ENCODE measurements at regions not wholly inside any gene's neighbourhood (a gene's known extent, or its start where the extent isn't known, plus 50 kb on each side); places are given as distances from the start of the nearest gene placed in this dataset.
"Not testable (repeated sequence)": the region's sequence is repeated elsewhere in the genome, so short reads cannot be mapped to it uniquely, and the experiment has no call there.

DNA sequence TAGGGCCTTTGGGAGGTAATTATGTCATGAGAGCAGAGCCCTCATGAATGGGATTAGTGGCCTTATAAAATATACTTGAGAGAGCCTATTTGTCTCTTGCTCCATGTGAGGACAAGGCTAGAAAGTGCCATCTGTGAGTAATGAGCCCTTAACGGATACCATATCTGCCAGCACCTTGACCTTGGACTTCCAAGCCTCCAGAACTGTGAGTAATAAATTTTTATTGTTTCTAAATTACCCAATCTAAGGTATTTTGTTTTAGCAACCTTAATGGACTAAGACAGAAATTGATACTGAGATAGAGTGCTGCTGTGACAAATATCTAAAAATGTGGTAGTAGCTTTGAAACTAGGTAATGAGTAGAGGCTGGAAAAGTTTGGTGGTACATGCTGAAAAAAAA, 285.0 kb upstream of the DIPK2B start:
- no peak for DNase-seq (ENCODE audit: low read depth)

DNA sequence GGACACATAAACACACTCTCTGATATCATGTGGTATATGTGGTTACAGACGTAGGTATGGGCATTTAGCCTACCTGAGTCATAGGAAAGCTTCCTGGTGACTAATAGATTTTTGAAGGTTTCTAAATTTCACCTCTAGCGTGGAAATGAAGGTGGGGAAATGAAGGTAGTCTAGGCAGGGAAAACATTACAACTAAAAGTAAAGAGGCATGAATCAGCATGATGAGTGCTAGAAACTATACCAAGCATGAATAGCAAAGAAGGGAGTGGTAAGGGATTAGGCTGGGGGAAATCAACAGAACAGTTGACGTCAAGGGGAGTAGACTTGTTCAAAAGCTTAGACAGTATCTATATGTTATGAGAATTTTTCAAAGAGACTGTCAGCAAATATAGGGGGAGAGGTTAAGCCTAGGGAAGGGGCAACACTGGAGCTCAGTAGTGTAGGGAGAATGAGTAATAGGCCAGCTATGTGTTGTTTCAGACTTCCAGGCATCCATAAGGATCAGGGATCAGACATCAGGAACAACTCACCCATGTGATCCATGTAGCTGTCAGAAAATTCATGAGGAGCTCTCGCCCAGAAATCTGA, 279.3 kb upstream of the DIPK2B start:
- DNase-seq (ENCODE audit: low read depth), result no peak

DNA sequence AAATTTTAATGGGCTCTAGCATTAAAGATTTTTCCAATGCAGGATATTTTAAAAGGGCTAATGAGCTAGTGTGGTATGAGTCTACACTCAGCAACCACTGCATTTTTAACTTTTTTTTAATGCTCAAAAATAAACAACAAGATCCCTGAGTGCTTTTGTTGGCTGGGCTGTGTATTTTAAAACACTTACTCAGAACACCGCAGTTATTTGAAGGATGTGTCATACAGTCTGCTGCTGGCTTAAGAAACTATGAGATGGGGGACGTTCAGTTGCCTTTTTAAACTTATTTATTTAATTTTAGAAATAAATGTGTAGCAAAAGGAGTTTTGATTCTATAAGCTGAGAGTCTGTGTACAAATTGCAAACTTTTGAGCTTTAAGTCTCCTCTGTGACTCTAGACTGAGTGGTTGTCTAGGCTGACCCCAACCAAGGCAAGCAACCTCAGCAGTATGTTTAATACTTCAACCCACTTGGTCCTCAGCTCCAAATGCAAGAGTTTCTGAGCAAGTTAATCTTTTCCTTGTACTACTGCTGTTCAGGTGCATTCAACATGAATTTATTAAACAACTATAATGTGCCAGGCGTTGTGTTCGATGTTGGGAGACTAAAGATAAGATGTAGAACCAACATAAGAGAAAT, 278.6 kb upstream of the DIPK2B start:
- no peak for DNase-seq (ENCODE audit: low read depth)

DNA sequence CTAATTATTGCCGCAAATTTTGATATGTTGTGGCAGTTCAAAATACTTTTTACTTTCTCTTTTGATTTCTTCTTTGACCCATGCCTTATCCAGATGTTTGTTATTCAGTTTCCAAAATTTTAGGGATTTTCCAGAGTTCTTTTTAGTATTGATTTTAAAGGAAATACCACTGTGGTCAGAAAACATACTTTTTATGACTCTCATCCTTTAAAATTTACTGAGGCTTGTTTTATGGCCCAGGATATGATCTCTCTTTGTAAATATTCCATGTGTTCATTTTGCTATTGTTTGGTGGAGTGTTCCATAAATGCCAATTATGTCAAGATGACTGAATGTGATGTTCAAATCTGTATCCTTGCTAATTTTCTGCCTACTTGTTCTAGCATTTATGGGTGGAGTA, 272.3 kb upstream of the DIPK2B start:
- DNase-seq (ENCODE audit: low read depth), result no peak

DNA sequence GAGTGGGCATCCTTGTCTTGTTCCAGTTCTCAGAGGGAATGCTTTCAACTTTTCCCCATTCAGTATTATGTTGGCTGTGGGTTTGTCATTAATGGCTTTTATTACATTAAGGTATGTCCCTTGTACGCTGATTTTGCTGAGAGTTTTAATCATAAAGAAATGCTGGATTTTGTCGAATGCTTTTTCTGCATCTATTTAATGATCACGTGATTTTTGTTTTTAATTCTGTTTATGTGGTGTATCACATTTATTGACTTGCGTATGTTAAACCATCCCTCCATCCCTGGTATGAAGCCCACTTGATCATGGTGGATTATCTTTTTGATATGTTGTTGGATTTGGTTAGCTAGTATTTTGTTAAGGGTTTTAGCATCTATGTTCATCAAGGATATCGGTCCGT, 266.9 kb upstream of the DIPK2B start:
- not testable (repeated sequence) for DNase-seq (ENCODE audit: low read depth)

DNA sequence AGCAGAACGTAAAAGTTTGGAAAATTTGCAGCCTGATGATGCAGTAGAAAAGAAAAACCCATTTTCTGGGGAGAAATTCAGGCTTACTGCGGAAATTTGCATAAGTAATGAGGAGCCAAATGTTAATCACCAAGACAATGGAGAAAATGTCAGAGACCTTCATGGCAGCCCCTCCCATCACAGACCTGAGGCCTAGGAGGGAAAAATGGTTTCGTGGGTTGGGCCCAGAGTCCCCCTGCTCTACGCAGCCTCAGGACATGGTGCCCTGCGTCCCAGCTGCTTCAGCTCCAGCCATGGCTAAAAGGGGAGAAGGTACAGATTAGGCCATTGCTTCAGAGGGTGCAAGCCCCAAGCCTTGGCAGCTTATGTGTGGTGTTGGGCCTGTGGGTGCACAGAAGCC, 255.1 kb upstream of the DIPK2B start:
- DNase-seq (ENCODE audit: low read depth), result not testable (repeated sequence)

DNA sequence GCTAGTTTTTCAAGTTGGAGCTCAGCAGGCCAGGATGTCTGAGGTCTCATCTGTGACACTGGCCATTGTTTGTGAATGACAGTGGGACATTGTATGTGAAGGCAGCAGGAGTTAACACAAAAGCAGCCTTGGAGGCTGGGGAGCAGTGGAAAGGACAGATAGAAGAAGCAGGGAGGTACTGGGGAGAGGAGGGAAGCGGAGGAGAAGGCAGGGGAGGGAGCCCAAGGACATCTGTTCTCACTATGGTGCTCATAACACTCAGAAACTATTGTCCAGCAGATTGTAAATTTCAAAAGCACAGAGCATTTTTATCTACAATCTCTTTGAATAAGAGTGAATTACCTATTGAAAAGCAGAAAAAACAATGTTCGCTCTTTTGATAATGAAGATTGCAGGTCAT, 253.6 kb upstream of the DIPK2B start:
- DNase-seq (ENCODE audit: low read depth), result no peak

DNA sequence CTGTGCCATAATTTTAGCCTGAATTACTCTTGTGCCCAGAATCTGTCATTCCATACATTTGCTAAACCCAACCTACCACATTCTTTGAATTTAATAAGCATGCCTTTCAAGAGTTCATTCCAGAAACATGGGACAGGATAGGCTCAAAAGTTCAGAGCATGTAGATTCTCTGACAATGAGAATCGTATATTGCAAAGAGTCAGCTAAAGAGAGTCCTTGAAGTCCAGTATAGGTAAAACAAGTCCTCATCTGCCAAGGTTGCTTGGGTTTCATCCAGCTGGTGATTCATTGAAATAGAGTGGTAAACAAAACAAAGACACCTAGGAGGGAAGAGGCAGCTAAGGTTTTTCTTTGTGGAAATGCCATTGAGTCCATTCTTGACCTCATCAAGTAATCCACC, 249.3 kb upstream of the DIPK2B start:
- DNase-seq (ENCODE audit: low read depth), result no peak

DNA sequence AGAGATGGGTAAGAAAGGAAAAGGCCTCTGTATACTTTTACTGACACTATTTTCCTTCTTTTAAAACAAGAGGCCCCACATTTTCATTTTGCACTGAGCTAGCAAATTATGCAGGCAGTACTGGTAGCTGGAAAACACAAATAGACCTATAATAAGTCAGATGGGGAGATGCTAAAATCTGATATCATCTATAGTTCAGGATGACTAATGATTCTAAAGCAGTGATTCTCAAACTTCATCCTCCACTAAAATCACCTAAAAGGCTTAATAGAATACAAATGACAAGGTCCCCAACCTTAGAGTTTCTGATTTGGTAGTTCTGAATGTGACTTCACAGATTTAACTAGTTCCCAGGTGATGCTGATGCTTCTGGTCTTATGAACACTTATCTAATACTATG, 247.3 kb upstream of the DIPK2B start:
- DNase-seq (ENCODE audit: low read depth), result no peak

DNA sequence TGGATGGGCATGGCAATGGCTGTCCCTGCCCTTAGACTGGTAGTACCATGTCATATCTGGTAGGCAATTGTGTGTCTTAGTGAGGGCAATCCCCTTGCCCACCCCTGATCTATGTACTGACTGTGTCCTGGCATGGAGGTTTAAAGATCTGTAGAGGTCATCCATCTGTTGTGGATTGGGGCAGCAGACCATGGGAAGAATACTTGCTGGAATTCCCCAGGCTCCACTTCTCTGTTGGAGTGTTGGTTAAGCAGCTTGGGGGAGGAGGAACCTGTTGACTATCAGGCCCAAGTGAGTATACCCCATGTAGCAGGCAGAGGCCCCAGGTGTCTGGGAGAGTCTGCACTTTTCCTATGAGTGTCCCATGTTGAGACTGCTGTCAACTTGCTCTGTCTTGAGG, 246.7 kb upstream of the DIPK2B start:
- DNase-seq (ENCODE audit: low read depth), result no peak

DNA sequence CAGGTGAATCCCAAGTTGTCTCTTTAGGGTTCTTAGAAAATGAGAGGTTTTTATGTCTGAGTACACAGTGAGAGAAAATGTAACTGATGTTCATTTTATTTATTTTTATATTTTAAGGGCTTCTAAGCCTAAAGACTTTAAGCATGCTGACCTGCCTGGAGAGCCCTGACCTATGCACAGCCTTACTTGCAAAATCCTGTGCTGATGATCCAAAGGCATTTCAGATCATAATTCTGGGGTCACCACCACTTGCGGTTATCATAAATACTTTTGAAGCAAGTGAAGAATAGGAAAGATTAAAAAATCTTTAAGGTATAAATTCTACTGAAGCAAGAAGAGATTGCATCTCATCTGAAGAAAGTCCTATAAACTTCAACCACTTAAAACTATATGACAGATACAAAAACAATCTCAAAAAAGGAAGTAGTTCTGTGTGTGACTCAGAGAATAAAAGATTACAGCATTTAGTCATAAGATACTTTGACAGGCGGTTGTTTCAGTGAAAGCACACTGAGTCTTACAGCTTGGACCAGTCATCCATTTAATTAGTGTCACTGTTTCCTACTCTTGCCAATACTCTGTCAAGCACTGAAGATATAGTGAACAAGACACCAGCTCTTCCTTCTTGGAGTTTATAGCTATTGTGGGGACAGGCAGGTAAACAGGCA, 245.2 kb upstream of the DIPK2B start:
- no peak for DNase-seq (ENCODE audit: low read depth)

DNA sequence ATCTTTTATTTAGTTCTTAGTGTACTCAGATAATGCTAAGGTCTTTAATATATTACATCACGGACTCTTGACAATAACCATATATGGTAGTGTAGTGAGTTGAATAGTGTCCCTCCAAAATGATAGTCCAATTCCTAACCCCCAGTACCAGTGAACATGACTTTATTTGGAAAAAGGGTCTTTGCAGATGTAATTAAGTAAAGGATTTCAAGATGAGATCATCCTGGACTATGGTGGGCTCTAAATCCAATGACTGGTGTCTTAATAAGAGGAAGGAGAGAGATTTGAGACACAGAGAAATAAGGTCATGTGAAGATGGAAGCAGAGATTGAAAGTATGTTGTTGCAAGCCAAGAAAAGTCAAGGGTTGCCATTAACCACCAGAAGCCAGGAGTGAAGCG, 236.5 kb upstream of the DIPK2B start:
- DNase-seq (ENCODE audit: low read depth), result no peak

DNA sequence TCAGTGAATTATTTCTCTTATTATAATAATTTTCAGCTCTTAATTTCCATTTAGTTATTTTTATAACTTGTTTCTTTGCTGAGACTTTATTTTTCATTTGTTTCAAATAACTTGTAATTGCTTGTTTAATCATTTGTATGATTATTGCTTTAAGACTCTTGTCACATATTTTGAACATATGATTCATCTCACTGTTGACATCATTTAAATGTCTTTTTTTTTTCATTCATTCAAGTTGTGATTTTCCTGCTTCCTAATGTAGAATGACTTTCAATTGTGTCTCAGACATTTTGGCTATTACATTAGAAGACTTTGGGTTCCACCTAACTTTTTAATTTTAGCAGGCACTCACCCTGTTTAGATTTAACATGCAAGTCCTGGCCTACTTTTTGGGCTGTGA, 234.8 kb upstream of the DIPK2B start:
- no peak for DNase-seq (ENCODE audit: low read depth)

DNA sequence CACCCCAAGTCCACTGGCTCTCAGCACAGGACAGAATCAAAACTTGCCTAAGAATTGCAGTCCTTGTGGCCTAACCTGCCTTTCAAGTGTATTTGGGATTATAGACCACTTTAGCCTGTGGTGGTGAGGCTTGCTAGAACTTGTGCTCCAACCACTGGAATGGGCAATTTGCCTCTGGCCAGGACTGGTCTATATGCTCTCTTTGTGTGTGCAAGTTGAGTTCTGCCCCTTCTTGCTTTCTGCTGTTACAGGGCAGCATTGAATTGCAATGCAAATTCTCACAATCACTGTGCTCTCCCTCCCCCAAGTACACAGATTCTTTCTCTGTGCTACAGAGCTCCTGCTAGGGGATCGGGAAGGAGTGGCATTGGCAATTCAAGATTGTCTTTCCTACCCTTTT, 233.6 kb upstream of the DIPK2B start:
- no peak for DNase-seq (ENCODE audit: low read depth)

DNA sequence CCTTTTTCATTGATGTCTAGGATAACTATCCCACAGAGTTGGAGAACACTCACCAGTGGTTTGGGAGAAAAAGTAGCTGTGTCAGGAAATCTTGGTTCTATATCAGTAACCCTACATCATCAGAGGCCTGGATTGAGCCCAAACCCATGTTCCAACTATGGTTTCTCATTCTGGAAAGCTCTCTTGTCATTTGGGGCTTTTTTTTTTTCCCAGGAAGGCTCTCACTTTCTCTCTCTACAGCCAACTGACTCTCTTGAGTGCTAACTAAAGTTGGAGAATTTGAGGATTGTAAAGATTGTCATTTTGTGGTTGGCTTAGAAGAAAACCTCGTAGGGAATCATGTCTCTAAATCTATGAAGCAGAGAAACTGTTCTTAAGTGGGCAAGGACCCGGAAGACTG, 228.2 kb upstream of the DIPK2B start:
- no peak for DNase-seq (ENCODE audit: low read depth)

DNA sequence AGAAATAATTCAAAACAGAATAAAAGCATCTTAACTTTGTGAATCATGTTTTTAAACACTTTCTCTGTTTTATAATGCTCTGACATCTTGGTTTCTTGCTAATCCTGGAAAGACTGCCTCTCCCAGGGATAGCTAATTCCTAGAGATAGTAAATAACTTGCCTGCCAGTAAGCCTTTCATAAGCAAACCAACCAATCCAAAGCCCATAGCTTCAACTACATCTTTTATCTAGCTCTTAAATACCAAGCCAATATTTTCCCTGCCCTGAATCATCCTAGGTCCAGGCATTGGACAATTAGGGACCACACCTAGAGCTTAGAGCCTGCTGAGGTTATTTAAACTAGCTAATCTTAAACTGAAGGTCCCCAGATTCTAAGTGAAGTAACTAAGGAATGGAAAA, 223.7 kb upstream of the DIPK2B start:
- no peak for DNase-seq (ENCODE audit: low read depth)

DNA sequence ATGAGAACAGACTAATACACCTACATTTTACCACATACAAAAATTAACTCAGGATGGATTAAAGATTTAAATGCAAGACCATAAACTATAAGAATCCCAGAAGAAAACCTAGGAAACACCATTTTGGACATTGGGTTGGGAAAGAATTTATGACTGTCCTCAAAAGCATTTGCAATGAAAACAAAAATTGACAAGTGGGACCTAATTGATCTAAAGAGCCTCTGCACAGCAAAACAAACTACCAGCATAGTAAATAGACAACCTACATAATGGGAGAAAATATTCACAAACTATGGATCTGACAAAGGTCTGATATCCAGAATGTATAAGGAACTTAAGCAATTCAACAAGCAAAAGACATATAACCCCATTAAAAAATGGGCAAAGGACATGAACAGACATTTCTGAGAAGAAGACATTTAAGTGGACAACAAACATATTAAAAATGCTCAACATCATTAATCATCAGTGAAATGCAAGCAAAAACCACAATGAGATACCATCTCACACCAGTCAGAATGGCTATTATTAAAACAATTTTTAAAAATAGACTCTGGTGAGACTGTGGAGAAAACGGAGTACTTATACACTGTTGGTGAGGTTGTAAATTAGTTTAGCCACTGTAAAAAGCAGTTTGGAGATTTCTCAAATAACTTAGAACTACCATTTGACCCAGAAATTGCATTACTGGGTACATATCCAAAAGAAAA, 221.7 kb upstream of the DIPK2B start:
- no peak for DNase-seq (ENCODE audit: low read depth)

DNA sequence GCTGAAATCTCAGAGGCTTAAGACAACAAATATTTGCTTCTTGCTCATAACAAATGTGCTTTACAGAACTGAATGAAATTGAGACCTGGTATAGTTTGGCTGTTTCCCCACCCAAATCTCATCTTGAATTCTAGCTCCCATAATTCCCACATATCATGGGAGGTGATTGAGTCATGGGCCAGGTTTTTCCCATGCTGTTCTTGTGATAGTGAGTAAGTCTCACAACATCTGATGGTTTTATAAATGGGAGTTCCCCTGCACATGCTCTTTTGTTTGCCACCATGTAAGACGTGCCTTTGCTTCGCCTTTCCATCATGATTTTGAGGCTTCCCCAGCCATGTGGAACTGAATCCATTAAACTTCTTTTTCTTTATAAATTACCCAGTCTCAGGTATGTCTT, 221.1 kb upstream of the DIPK2B start:
- no peak for DNase-seq (ENCODE audit: low read depth)

DNA sequence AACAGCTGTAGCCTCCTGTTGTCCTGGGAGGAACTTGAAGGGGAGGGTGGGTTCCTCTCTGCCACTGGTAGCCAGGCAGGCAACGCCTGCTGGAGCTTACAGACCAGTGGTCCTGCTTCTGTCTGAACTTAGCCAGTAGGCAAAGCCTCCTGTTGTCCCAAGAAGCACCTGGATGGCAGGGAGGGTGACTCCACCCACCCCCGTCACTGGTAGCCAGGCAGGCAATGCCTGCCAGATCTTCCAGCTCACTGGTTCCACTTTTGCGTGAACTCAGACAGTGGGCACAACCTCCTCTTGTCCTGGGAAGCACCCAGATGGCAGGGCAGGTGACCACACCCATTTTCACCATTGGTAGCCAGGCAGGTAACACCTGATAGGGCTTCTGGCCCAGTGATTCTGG, 203.5 kb upstream of the DIPK2B start:
- DNase-seq (ENCODE audit: low read depth), result no peak

DNA sequence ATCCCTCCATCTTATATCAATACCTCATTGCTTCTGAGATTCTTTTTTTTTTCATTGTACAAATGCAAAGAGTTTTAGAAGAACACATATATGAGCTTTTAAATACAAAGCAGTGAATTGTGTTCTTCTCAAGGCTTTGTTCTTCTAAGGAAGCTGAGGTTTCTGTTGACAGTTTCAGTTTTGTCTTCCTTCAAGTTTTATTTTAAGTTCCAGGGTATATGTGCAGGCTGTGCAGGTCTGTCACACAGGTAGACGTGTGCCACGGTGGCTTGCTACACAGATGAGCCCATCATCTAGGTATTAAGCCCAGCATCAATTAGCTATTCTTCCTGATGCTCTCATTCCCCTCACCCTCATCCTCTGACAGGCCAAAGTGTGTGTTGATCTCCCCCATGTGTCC, 201.2 kb upstream of the DIPK2B start:
- DNase-seq (ENCODE audit: low read depth), result no peak

DNA sequence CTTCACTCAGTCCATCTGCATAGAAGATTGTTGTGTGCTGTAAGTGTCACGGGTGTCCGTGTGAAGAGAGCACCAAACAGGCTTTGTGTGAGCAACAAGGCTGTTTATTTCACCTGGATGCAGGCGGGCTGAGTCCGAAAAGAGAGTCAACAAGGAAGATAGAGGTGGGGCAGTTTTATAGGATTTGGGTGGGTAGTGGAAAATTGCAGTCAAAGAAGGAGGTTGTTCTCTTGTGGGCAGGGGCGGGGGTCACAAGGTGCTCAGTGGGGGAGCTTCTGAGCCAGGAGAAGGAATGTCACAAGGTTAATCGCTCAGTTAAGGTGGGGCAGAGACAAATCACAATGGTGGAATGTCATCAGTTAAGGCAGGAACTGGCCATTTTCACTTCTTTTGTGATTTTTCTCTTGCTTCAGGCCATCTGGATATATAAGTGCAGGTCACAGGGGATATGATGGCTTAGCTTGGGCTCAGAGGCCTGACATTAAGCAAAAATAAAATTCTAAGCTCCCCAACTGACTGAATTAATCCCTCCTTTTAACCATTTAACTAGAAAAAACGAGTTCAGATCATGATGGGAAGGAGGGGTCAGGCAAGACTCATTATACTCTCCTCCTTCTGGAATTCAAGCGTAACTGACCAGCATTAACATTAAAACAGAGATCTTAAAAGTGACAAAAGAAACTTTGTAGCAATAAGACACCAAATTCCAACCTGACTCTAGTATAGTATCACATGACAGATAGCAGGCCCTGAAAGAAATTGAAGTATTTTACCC, 200.5 kb upstream of the DIPK2B start:
- not testable (repeated sequence) for DNase-seq (ENCODE audit: low read depth)

DNA sequence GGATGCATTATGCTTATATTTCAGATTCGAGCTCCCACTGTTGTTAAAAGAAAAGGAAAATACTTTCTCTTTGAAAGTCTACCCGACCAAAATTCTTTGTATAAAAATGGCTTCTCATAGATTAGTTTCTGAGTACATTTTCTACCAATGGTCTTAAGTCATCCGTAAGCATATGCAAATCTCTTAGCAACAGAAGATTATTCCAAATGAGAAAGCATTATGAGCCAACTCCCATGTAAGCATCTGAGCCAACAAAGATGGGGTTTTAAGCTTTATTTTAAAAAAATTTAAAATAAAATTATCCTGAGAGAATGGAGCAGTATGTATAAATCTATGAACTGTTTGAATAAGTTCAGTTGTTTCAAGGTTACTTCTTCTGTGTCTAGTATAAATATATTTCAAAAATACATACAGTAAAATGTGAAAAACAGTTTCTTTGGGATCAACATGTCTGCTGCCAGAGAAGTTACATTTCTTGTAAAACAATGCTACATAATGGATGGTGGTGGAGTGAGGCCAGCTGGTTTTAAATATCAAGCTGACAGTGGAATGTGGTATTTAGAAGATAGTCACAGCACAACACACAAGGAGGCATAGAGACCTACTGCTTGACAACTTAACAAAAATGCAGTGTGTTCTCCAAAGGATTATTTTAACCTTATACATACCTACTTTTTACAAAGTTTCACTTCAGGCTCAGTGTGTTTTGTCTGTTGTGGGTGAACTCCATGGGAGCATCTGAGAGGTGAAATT, 199.5 kb upstream of the DIPK2B start:
- no peak for DNase-seq (ENCODE audit: low read depth)
